Kidney epithelial cell (primary cell): ENCODE measurements at regions not wholly inside any gene's neighbourhood (a gene's known extent, or its start where the extent isn't known, plus 50 kb on each side); places are given as distances from the start of the nearest gene placed in this dataset.

ENCODE experiments used
- DNase-seq: peaks from one replicate; pipeline ENCODE4 v3.0.0-alpha.2; 2010; ENCODE audit warnings: low read depth
- H3K27me3 ChIP-seq: 2 replicates; pipeline ENCODE4 v1.6.0; 2011; ENCODE audit warnings: low read length; ENCODE audit not compliant: control insufficient read depth, insufficient read depth
- H3K36me3 ChIP-seq: 2 replicates; pipeline ENCODE4 v1.5.1; 2011; ENCODE audit warnings: low read length; ENCODE audit not compliant: control insufficient read depth, insufficient read depth
- H3K4me3 ChIP-seq: 2 replicates; pipeline ENCODE4 v1.5.1; 2011; ENCODE audit warnings: low read depth, mild to moderate bottlenecking, control low read depth, low read length
- CTCF ChIP-seq: IDR thresholded peaks from 2 replicates; pipeline ENCODE4 v1.5.1; 2011; ENCODE audit warnings: mild to moderate bottlenecking, moderate library complexity, low read length, control low read depth, inconsistent platforms; ENCODE audit not compliant: insufficient read depth, poor library complexity, severe bottlenecking

GRCh38 chr4:153076861-153077260 lies 127.4 kb upstream of the TRIM2 start:
- Histone ChIP-seq H3K36me3 (no peaks in the 10 kb centered on the region), H3K27me3 (no peaks in the 10 kb centered on the region), H3K4me3 (no peak overlapping the region)
- DNase-seq = no peak
- TF ChIP-seq CTCF = no peak

GRCh38 chr4:153079857-153080391 lies 124.3 kb upstream of the TRIM2 start:
- H3K27me3 ChIP-seq = no peaks in the 10 kb centered on the region
- H3K4me3 ChIP-seq = no peak overlapping the region
- TF ChIP-seq CTCF = no peak
- no peaks in the 10 kb centered on the region for H3K36me3 ChIP-seq
- no peak for DNase-seq

- Histone ChIP-seq H3K36me3 (no peaks in the 10 kb centered on the region), H3K4me3 (no peak overlapping the region), H3K27me3 (no peaks in the 10 kb centered on the region)
- TF ChIP-seq CTCF = no peak
- DNase-seq = no peak
Observed at GRCh38 chr4:153081006-153081580, 123.2 kb upstream of the TRIM2 start.

- DNase-seq = no peak
- H3K4me3 ChIP-seq = no peak overlapping the region
- no peaks in the 10 kb centered on the region for H3K36me3 ChIP-seq
- no peaks in the 10 kb centered on the region for H3K27me3 ChIP-seq
- TF ChIP-seq CTCF = no peak
Observed at GRCh38 chr4:153081693-153082092, 122.5 kb upstream of the TRIM2 start.

- Histone ChIP-seq H3K36me3 (no peaks in the 10 kb centered on the region), H3K27me3 (no peaks in the 10 kb centered on the region), H3K4me3 (no peak overlapping the region)
- no peak for DNase-seq
- TF ChIP-seq CTCF = no peak
Observed at GRCh38 chr4:153082322-153083301, 121.6 kb upstream of the TRIM2 start.
